ENCODE measurements at regions not wholly inside any gene's neighbourhood (a gene's known extent, or its start where the extent isn't known, plus 50 kb on each side); places are given as distances from the start of the nearest gene placed in this dataset.

- Histone ChIP-seq H3K9me3 (ENCODE audit: control insufficient read depth, low read length) (no peaks in the 10 kb centered on the region), H3K36me3 (ENCODE audit: control insufficient read depth, insufficient read depth, low read length) (no peaks in the 10 kb centered on the region), H3K4me3 (ENCODE audit: extremely low read depth, insufficient read depth, low read length, poor library complexity, severe bottlenecking) (no peak overlapping the region), H3K27ac (ENCODE audit: low read depth, low read length, severe bottlenecking) (no peak overlapping the region), H3K4me1 (ENCODE audit: control insufficient read depth, insufficient read depth, low read length, poor library complexity, severe bottlenecking) (no peaks in the 10 kb centered on the region)
- 51 to 65% methylated on average over 6 of the region's 6 CpGs for WGBS, 2 experiments (ENCODE audit: insufficient coverage in 2 of 2)
Observed at GRCh38 chr10:131788386-131788785, 112.4 kb upstream of the PPP2R2D start.

- H3K9me3 ChIP-seq (ENCODE audit: control insufficient read depth, low read length): no peaks in the 10 kb centered on the region
- no peak overlapping the region for H3K4me3 ChIP-seq (ENCODE audit: extremely low read depth, insufficient read depth, low read length, poor library complexity, severe bottlenecking)
- no peaks in the 10 kb centered on the region for H3K36me3 ChIP-seq (ENCODE audit: control insufficient read depth, insufficient read depth, low read length)
- H3K27ac ChIP-seq (ENCODE audit: low read depth, low read length, severe bottlenecking): no peak overlapping the region
- 84 to 94% methylated on average over 5 to 7 of the region's 7 CpGs for WGBS, 2 experiments (ENCODE audit: insufficient coverage in 2 of 2)
- H3K4me1 ChIP-seq (ENCODE audit: control insufficient read depth, insufficient read depth, low read length, poor library complexity, severe bottlenecking): no peaks in the 10 kb centered on the region
Observed at GRCh38 chr10:131789516-131789915, 111.3 kb upstream of the PPP2R2D start.

- WGBS, 2 experiments (ENCODE audit: insufficient coverage in 2 of 2): 88 to 89% methylated on average over 4 of the region's 4 CpGs
- no peaks in the 10 kb centered on the region for H3K36me3 ChIP-seq (ENCODE audit: control insufficient read depth, insufficient read depth, low read length)
- no peak overlapping the region for H3K4me3 ChIP-seq (ENCODE audit: extremely low read depth, insufficient read depth, low read length, poor library complexity, severe bottlenecking)
- no peaks in the 10 kb centered on the region for H3K9me3 ChIP-seq (ENCODE audit: control insufficient read depth, low read length)
- no peaks in the 10 kb centered on the region for H3K4me1 ChIP-seq (ENCODE audit: control insufficient read depth, insufficient read depth, low read length, poor library complexity, severe bottlenecking)
- no peak overlapping the region for H3K27ac ChIP-seq (ENCODE audit: low read depth, low read length, severe bottlenecking)
Observed at GRCh38 chr10:131790021-131790420, 110.8 kb upstream of the PPP2R2D start.

GRCh38 chr10:131792011-131792651 is 108.7 kb upstream of the PPP2R2D start:
- Histone ChIP-seq H3K4me3 (ENCODE audit: extremely low read depth, insufficient read depth, low read length, poor library complexity, severe bottlenecking) (no peak overlapping the region), H3K36me3 (ENCODE audit: control insufficient read depth, insufficient read depth, low read length) (no peaks in the 10 kb centered on the region), H3K27ac (ENCODE audit: low read depth, low read length, severe bottlenecking) (no peak overlapping the region), H3K9me3 (ENCODE audit: control insufficient read depth, low read length) (no peaks in the 10 kb centered on the region), H3K4me1 (ENCODE audit: control insufficient read depth, insufficient read depth, low read length, poor library complexity, severe bottlenecking) (no peaks in the 10 kb centered on the region)
- 81 to 93% methylated on average over 4 to 10 of the region's 12 CpGs for WGBS, 2 experiments (ENCODE audit: insufficient coverage in 2 of 2)

GRCh38 chr10:131792809-131793208 is 108.0 kb upstream of the PPP2R2D start:
- Histone ChIP-seq H3K9me3 (ENCODE audit: control insufficient read depth, low read length) (no peaks in the 10 kb centered on the region), H3K27ac (ENCODE audit: low read depth, low read length, severe bottlenecking) (no peak overlapping the region), H3K36me3 (ENCODE audit: control insufficient read depth, insufficient read depth, low read length) (no peaks in the 10 kb centered on the region), H3K4me3 (ENCODE audit: extremely low read depth, insufficient read depth, low read length, poor library complexity, severe bottlenecking) (no peak overlapping the region), H3K4me1 (ENCODE audit: control insufficient read depth, insufficient read depth, low read length, poor library complexity, severe bottlenecking) (no peaks in the 10 kb centered on the region)
- 90 to 100% methylated on average over 1 to 7 of the region's 7 CpGs for WGBS, 2 experiments (ENCODE audit: insufficient coverage in 2 of 2)

GRCh38 chr10:131795761-131796160 is 105.0 kb upstream of the PPP2R2D start:
- no peaks in the 10 kb centered on the region for H3K4me1 ChIP-seq (ENCODE audit: control insufficient read depth, insufficient read depth, low read length, poor library complexity, severe bottlenecking)
- H3K36me3 ChIP-seq (ENCODE audit: control insufficient read depth, insufficient read depth, low read length): no peaks in the 10 kb centered on the region
- peaks cover 9% of the 10 kb centered on the region for H3K9me3 ChIP-seq (ENCODE audit: control insufficient read depth, low read length)
- no CpG with 5 or more reads among the region's 2 CpGs for WGBS, 2 experiments (ENCODE audit: insufficient coverage in 2 of 2)
- no peak overlapping the region for H3K27ac ChIP-seq (ENCODE audit: low read depth, low read length, severe bottlenecking)
- no peak overlapping the region for H3K4me3 ChIP-seq (ENCODE audit: extremely low read depth, insufficient read depth, low read length, poor library complexity, severe bottlenecking)

- no peaks in the 10 kb centered on the region for H3K4me1 ChIP-seq (ENCODE audit: control insufficient read depth, insufficient read depth, low read length, poor library complexity, severe bottlenecking)
- no peak overlapping the region for H3K4me3 ChIP-seq (ENCODE audit: extremely low read depth, insufficient read depth, low read length, poor library complexity, severe bottlenecking)
- H3K9me3 ChIP-seq (ENCODE audit: control insufficient read depth, low read length): peaks cover 9% of the 10 kb centered on the region
- no peaks in the 10 kb centered on the region for H3K36me3 ChIP-seq (ENCODE audit: control insufficient read depth, insufficient read depth, low read length)
- H3K27ac ChIP-seq (ENCODE audit: low read depth, low read length, severe bottlenecking): no peak overlapping the region
Observed at GRCh38 chr10:131797626-131798025, 103.2 kb upstream of the PPP2R2D start.

GRCh38 chr10:131799429-131799828 is 101.4 kb upstream of the PPP2R2D start:
- Histone ChIP-seq H3K4me1 (ENCODE audit: control insufficient read depth, insufficient read depth, low read length, poor library complexity, severe bottlenecking) (no peaks in the 10 kb centered on the region), H3K36me3 (ENCODE audit: control insufficient read depth, insufficient read depth, low read length) (no peaks in the 10 kb centered on the region), H3K27ac (ENCODE audit: low read depth, low read length, severe bottlenecking) (no peak overlapping the region), H3K4me3 (ENCODE audit: extremely low read depth, insufficient read depth, low read length, poor library complexity, severe bottlenecking) (no peak overlapping the region), H3K9me3 (ENCODE audit: control insufficient read depth, low read length) (peaks cover 9% of the 10 kb centered on the region)
- no CpG with 5 or more reads among the region's 1 CpG for WGBS, 2 experiments (ENCODE audit: insufficient coverage in 2 of 2)

- Histone ChIP-seq H3K27ac (ENCODE audit: low read depth, low read length, severe bottlenecking) (no peak overlapping the region), H3K4me1 (ENCODE audit: control insufficient read depth, insufficient read depth, low read length, poor library complexity, severe bottlenecking) (no peaks in the 10 kb centered on the region), H3K36me3 (ENCODE audit: control insufficient read depth, insufficient read depth, low read length) (no peaks in the 10 kb centered on the region), H3K4me3 (ENCODE audit: extremely low read depth, insufficient read depth, low read length, poor library complexity, severe bottlenecking) (no peak overlapping the region), H3K9me3 (ENCODE audit: control insufficient read depth, low read length) (peaks cover 9% of the 10 kb centered on the region)
- 93 to 94% methylated on average over 7 to 12 of the region's 16 CpGs for WGBS, 2 experiments (ENCODE audit: insufficient coverage in 2 of 2)
Observed at GRCh38 chr10:131802156-131802915, 98.5 kb upstream of the PPP2R2D start.

- Histone ChIP-seq H3K4me3 (ENCODE audit: extremely low read depth, insufficient read depth, low read length, poor library complexity, severe bottlenecking) (no peak overlapping the region), H3K27ac (ENCODE audit: low read depth, low read length, severe bottlenecking) (no peak overlapping the region), H3K4me1 (ENCODE audit: control insufficient read depth, insufficient read depth, low read length, poor library complexity, severe bottlenecking) (no peaks in the 10 kb centered on the region), H3K9me3 (ENCODE audit: control insufficient read depth, low read length) (peaks cover 9% of the 10 kb centered on the region), H3K36me3 (ENCODE audit: control insufficient read depth, insufficient read depth, low read length) (no peaks in the 10 kb centered on the region)
- WGBS, 2 experiments (ENCODE audit: insufficient coverage in 2 of 2): 83 to 90% methylated on average over 8 to 10 of the region's 13 CpGs
Observed at GRCh38 chr10:131802996-131803395, 97.8 kb upstream of the PPP2R2D start.

- no peaks in the 10 kb centered on the region for H3K4me1 ChIP-seq (ENCODE audit: control insufficient read depth, insufficient read depth, low read length, poor library complexity, severe bottlenecking)
- H3K36me3 ChIP-seq (ENCODE audit: control insufficient read depth, insufficient read depth, low read length): no peaks in the 10 kb centered on the region
- H3K9me3 ChIP-seq (ENCODE audit: control insufficient read depth, low read length): peaks cover 9% of the 10 kb centered on the region
- H3K4me3 ChIP-seq (ENCODE audit: extremely low read depth, insufficient read depth, low read length, poor library complexity, severe bottlenecking): no peak overlapping the region
- H3K27ac ChIP-seq (ENCODE audit: low read depth, low read length, severe bottlenecking): no peak overlapping the region
- WGBS, 2 experiments (ENCODE audit: insufficient coverage in 2 of 2): 86 to 92% methylated on average over 3 to 7 of the region's 9 CpGs
Observed at GRCh38 chr10:131803860-131804425, 96.9 kb upstream of the PPP2R2D start.

Measured in mesodermal cell (in vitro differentiated cells).